Lower leg skin (tissue), 4 donors: ENCODE measurements at regions not wholly inside any gene's neighbourhood (a gene's known extent, or its start where the extent isn't known, plus 50 kb on each side); places are given as distances from the start of the nearest gene placed in this dataset.

Experiments
- DNase-seq, 2 donors: peaks; one replicate each; pipeline ENCODE4 v3.0.0-alpha.2; 2019; ENCODE audit warnings: low spot score in 2 of 2
- H3K4me3 ChIP-seq: fragments of 200-600 bp; sonication (generic); 2 replicates; pipeline ENCODE4 v1.5.1; 2017; ENCODE audit warnings: mild to moderate bottlenecking, low read depth; ENCODE audit not compliant: poor library complexity, severe bottlenecking
- CTCF ChIP-seq, 3 donors: fragments of 450-650 bp; IDR thresholded peaks; one replicate each; pipeline ENCODE4 v1.5.1; 2016; ENCODE audit warnings: antibody characterized with exemption in 3 of 3, mild to moderate bottlenecking in 3 of 3, moderate library complexity in 2 of 3
- POLR2A ChIP-seq, 2 donors: fragments of 450-650 bp; IDR thresholded peaks; one replicate each; pipeline ENCODE4 v1.6.1; 2016 to 2017; ENCODE audit warnings: antibody characterized with exemption in 2 of 2, mild to moderate bottlenecking in 1 of 2, moderate library complexity in 1 of 2
- WGBS, 2 donors: methylation state at CpG; one replicate each; pipeline ENCODE4 v1.1.5; 2018; 5-methylcytosine and 5-hydroxymethylcytosine counted together
- intact Hi-C: fragments of 100-400 bp; cut with DNase I; formaldehyde crosslinking; loops from one replicate; pipeline ENCODE4 v1.15.0; 2023; ENCODE audit warnings: low total_unique reads

- no peak overlapping the region for H3K4me3 ChIP-seq
- intact Hi-C loops: no loop called here
- TF ChIP-seq POLR2A (IDR thresholded peaks at IDR 0.05) (no peak), CTCF (IDR thresholded peaks at IDR 0.05) (no peak)
- WGBS, 2 donors: 73 to 91% methylated on average over 2 of the region's 2 CpGs
- DNase-seq: no peak
These were observed 1530.9 kb upstream of the LRRTM1 start for GRCh38 chr2:81835321-81836000.

DNA sequence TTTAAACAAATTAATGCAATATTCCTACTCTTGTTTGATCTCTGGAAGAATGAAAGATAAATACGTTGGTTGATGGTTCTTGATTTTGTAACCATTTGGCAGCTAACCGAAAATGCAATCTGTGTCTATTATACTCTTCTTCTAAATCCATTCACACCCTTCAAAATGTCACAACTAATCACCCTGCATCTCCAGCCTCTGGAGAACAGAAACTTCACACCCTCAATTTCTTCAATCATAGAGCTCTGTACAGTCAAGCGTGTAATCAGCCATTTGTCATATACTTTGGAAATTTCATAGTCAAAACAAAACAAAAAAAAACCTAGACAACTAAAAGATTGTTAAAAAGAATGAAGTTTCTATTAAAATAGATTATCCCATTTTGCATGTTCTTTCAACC lies 1482.3 kb upstream of the LRRTM1 start:
- DNase-seq: no peak
- H3K4me3 ChIP-seq: no peak overlapping the region
- TF ChIP-seq POLR2A (IDR thresholded peaks at IDR 0.05) (no peak), CTCF (IDR thresholded peaks at IDR 0.05) (no peak)
- WGBS, 2 donors: 77 to 80% methylated on average over 3 of the region's 3 CpGs
- intact Hi-C loops: no loop called here

GRCh38 chr2:81767187-81767912 lies 1462.8 kb upstream of the LRRTM1 start:
- 51 to 52% methylated on average over 5 of the region's 5 CpGs for WGBS, 2 donors
- DNase-seq: no peak
- no peak for TF ChIP-seq POLR2A (IDR thresholded peaks at IDR 0.05)
- TF ChIP-seq CTCF (IDR thresholded peaks at IDR 0.05): no peak
- no peak overlapping the region for H3K4me3 ChIP-seq
- intact Hi-C loops: no loop called here

DNA sequence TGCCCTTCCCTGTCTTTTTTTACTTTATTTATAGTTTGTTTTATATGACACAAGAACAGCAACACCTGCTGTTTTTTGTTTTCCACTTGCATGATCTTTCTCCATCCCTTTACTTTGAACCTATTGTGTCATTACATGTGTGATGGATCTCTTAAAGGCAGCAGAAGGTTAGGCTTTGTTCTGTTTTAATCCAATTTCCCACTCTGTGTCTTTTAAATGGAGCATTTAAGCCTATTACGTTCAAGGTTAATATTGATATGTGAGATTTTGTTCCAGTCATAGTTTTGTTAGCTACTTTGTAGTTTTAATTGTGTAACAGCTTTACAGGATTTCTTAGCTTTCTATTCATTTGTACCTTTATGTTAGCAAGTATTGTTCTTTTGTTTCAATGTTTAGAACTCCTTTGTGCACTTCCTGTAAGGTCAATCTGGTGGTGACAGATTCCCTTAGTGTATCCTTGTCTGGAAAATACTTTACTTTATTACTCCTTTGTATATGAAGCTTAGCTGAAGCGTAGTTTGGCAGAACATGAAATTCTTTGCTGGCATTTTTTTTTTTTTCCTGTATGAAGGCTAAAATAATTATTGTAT lies 1443.0 kb upstream of the LRRTM1 start:
- intact Hi-C loops: no loop called here
- no peak overlapping the region for H3K4me3 ChIP-seq
- DNase-seq: no peak
- TF ChIP-seq POLR2A (IDR thresholded peaks at IDR 0.05): no peak
- TF ChIP-seq CTCF (IDR thresholded peaks at IDR 0.05): no peak
- 71 to 76% methylated on average over 2 of the region's 2 CpGs for WGBS, 2 donors

DNA sequence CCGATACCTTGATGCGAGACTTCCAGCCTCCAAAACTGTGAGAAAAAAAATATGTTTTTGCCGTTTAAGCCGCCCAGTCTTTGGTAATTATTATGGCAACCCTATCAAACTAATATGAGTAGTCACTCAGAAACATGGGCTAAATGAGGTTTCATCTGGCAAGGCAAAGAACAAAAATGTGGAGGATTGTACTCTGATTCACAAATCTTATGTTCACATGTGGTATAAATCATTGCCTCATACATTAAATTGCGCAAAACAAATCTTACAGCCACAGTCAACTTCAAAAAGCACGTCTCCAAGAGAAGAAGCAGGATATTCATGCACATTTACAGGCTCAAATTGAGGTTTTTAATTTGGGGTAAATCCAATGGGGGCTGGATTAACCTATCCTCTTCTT lies 1435.4 kb upstream of the LRRTM1 start:
- intact Hi-C loops: no loop called here
- no peak for DNase-seq

More for the DNA sequence above, 1435.4 kb upstream of the LRRTM1 start:
- no peak overlapping the region for H3K4me3 ChIP-seq
- WGBS, 2 donors: 61 to 71% methylated on average over 6 of the region's 6 CpGs
- no peak for TF ChIP-seq POLR2A (IDR thresholded peaks at IDR 0.05)
- no peak for TF ChIP-seq CTCF (IDR thresholded peaks at IDR 0.05)
